GM12864 (cell line): ENCODE measurements at regions not wholly inside any gene's neighbourhood (a gene's known extent, or its start where the extent isn't known, plus 50 kb on each side); places are given as distances from the start of the nearest gene placed in this dataset.

Experiments used
- DNase-seq: peaks from one replicate; pipeline ENCODE4 v3.0.0-alpha.2; 2011; ENCODE audit warnings: low read depth
- H3K4me3 ChIP-seq: 2 replicates; pipeline ENCODE4 v1.5.1; 2011; ENCODE audit warnings: mild to moderate bottlenecking, low read depth, low read length, control low read depth
- TF ChIP-seq, protein P1 (sequence below): IDR thresholded peaks from 2 replicates; pipeline ENCODE4 v1.5.1; 2011; ENCODE audit warnings: low read depth, mild to moderate bottlenecking, moderate library complexity, low read length, control low read depth, inconsistent platforms; ENCODE audit errors: missing control alignments

DNA sequence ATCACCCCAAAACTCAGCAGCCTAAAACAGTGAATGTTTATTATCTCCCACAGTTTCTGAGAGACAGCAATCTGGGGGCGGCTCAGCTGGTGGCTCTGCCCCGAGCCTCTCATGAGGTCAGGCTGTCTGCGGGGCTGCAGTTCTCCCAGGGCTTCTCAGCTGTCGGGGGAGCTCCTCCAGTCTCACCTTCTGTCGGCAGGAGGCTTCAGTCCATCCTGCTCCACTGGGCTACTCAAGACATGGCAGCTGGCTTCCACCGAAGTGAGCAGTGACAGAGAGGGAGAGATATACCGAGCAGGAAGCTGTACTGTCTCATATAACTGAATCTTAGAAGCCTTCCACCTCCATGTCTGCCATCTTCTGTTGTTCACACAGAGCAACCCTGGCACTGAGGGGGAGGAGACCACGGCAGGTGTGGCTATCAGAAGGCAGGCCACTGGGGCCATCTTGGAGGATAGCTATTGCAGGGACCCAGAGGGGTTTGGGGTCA, 72.8 kb upstream of the ITGA11 start:
- H3K4me3 ChIP-seq = no peak overlapping the region
- no peak for DNase-seq
- TF ChIP-seq, protein P1, sequence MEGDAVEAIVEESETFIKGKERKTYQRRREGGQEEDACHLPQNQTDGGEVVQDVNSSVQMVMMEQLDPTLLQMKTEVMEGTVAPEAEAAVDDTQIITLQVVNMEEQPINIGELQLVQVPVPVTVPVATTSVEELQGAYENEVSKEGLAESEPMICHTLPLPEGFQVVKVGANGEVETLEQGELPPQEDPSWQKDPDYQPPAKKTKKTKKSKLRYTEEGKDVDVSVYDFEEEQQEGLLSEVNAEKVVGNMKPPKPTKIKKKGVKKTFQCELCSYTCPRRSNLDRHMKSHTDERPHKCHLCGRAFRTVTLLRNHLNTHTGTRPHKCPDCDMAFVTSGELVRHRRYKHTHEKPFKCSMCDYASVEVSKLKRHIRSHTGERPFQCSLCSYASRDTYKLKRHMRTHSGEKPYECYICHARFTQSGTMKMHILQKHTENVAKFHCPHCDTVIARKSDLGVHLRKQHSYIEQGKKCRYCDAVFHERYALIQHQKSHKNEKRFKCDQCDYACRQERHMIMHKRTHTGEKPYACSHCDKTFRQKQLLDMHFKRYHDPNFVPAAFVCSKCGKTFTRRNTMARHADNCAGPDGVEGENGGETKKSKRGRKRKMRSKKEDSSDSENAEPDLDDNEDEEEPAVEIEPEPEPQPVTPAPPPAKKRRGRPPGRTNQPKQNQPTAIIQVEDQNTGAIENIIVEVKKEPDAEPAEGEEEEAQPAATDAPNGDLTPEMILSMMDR = no peak

DNA sequence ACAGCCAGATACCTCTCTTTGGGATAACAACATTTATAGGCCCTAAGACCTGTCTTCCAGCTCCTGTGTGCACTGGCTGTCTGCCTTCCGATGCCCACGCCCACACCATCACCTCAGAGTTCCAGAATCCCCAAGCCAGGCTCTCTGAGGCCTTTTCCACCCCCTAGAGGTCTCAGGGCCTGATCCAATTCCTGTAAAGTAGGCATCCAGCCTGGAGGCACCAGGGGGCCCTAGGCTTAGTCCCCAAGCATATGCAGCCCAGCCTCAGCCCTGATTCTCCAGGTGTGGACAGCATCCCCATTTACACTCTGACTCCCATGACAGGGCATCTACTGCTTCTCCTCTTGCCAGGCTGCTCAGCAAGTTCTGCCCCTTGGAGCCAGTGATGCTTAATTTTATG, 72.7 kb upstream of the CORO2B start:
- H3K4me3 ChIP-seq = no peak overlapping the region
- no peak for DNase-seq
- TF ChIP-seq, protein P1 = no peak

- TF ChIP-seq, protein P1 = no peak
- no peak overlapping the region for H3K4me3 ChIP-seq
- DNase-seq = no peak
Observed at GRCh38 chr15:68507447-68507846, 71.3 kb upstream of the CORO2B start.

- no peak for DNase-seq
- no peak overlapping the region for H3K4me3 ChIP-seq
- TF ChIP-seq, protein P1 = no peak
Observed at GRCh38 chr15:68508485-68509189, 70.2 kb upstream of the CORO2B start.

- DNase-seq = no peak
- no peak overlapping the region for H3K4me3 ChIP-seq
- TF ChIP-seq, protein P1 = no peak
Observed at GRCh38 chr15:68510558-68510957, 68.2 kb upstream of the CORO2B start.

DNA sequence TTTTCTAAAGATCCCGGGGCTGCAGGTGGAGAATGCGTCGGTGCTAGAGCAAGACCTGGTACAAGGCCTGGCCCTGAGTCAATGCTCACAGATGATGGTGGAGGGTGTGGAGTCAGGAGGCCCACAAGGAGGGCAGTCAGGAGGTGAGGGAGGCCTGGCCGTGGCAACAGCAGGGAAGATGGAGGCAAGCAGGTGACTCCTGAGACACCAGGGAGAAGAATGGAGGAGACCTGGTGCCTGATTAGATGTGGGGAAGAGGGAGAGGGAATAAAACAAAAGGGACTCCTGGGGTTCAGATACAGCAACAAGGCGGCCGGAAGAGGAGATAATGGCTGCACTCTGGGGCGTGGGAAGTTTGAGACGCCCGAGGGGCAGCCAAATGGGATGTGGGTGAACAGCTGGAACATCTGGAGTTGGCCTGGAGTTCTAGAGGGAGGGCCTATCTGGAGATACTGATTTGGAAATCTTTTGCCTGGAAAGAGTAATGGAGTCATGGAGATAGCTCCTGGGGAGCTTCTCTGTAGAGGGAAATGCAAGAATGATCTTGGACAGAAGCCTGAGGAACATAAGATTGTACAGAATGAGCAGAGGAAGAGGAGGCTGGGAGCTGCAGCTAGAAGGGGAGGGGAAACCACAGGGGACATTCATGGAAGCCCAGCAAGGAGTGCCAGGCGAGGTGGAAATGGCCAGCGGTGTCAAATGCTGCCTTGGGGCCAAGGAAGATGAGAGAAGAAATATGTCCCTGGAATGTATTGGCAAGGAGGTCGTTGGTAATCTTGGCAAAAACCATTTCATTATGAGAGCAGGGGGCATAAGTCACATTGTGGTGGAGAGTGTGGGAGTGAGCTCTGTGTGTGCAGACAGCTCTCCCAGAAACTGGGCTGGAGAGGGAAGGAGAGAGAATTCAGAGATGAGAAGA, 67.5 kb upstream of the CORO2B start:
- DNase-seq = no peak
- H3K4me3 ChIP-seq = no peak overlapping the region
- TF ChIP-seq, protein P1 = no peak
